Thyroid gland (tissue), 4 donors: ENCODE measurements at regions not wholly inside any gene's neighbourhood (a gene's known extent, or its start where the extent isn't known, plus 50 kb on each side); places are given as distances from the start of the nearest gene placed in this dataset.

Experiments used
- CTCF ChIP-seq, 6 experiments: fragments of 200-600 bp in 3 of 6; fragments of 450-650 bp in 3 of 6; sonication (generic) in 3 of 6; IDR thresholded peaks; one replicate each; pipeline ENCODE4 v1.5.1; 2016 to 2019; ENCODE audit warnings: antibody characterized with exemption in 6 of 6, mild to moderate bottlenecking in 2 of 6, inconsistent platforms in 1 of 6, moderate library complexity in 1 of 6
- POLR2A ChIP-seq, 2 donors: fragments of 450-650 bp; IDR thresholded peaks; one replicate each; pipeline ENCODE4 v1.6.1; 2017; ENCODE audit warnings: antibody characterized with exemption in 2 of 2, mild to moderate bottlenecking in 2 of 2, moderate library complexity in 1 of 2

DNA sequence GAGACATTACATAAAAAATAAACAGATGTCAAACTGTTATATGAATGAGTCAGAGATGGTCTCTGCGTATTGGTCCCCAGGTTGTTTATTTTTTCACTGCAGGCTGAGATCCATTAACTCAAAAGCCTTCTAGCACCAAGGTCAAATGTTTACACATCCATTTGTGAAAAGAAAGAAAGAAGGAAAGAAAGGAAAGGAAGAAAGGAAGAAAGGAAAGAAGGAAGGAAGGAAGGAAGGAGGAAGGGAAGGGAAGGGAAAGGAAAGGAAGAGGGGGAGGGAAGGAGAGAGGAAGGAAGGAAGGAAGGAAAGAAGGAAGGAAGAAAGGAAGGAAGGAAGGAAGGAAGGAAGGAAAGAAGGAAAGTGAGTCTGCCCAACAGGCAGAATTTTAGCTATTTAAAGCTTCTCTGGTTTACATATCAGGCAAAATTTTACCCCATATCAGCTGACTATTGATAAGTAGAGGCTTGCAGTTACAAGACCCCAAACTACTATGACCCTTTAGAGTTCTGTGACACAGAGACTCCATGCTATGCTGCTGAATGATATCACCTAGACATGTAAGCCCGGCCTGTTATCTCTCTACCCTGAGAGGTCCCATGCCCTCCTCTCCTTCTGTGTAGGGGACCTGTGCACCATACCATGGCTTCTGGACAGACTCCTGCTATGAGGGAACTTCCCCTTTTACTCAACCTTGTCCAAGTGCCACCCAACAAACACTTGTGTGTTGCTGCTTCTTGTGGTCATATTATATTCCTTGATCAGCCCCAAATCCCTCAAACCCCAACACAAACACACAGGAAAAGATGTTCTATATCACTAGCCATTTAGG, 59.0 kb downstream of the DRD1 start:
- TF ChIP-seq CTCF (IDR thresholded peaks at IDR 0.05) (no peak), POLR2A (IDR thresholded peaks at IDR 0.05) (no peak)
